ENCODE measurements at regions not wholly inside any gene's neighbourhood (a gene's known extent, or its start where the extent isn't known, plus 50 kb on each side); places are given as distances from the start of the nearest gene placed in this dataset.

DNA sequence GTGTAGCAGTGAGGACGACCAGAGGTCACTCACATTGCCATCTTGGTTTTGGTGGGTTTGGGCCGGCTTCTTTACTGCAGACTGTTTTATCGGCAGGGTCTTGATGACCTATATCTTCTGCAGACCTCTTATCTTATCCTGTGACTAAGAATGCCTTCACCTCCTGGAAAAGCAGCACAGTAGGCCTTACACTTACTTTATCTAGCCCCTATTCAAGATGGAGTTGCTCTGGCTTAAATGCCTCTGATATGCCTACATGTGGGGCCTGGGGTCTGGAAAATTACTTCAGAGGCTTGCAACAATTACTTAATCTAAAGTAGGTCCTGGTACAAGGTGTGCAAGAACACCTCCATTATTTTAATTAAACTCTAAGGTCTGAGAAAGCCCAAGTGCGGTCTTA, 86.9 kb upstream of the IL12B start:
- DNase-seq (ENCODE audit: low read depth), result no peak
- no peak overlapping the region for H3K4me3 ChIP-seq (ENCODE audit: low read depth, low read length)
- TF ChIP-seq, protein P1, sequence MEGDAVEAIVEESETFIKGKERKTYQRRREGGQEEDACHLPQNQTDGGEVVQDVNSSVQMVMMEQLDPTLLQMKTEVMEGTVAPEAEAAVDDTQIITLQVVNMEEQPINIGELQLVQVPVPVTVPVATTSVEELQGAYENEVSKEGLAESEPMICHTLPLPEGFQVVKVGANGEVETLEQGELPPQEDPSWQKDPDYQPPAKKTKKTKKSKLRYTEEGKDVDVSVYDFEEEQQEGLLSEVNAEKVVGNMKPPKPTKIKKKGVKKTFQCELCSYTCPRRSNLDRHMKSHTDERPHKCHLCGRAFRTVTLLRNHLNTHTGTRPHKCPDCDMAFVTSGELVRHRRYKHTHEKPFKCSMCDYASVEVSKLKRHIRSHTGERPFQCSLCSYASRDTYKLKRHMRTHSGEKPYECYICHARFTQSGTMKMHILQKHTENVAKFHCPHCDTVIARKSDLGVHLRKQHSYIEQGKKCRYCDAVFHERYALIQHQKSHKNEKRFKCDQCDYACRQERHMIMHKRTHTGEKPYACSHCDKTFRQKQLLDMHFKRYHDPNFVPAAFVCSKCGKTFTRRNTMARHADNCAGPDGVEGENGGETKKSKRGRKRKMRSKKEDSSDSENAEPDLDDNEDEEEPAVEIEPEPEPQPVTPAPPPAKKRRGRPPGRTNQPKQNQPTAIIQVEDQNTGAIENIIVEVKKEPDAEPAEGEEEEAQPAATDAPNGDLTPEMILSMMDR (IDR thresholded peaks at IDR 0.05; ENCODE audit: low read depth, low read length), result no peak
- TF ChIP-seq POLR2A (IDR thresholded peaks at IDR 0.05; ENCODE audit: extremely low read depth, insufficient read length) (no peak), MYC (IDR thresholded peaks at IDR 0.05; ENCODE audit: low read depth, low read length) (no peak)

DNA sequence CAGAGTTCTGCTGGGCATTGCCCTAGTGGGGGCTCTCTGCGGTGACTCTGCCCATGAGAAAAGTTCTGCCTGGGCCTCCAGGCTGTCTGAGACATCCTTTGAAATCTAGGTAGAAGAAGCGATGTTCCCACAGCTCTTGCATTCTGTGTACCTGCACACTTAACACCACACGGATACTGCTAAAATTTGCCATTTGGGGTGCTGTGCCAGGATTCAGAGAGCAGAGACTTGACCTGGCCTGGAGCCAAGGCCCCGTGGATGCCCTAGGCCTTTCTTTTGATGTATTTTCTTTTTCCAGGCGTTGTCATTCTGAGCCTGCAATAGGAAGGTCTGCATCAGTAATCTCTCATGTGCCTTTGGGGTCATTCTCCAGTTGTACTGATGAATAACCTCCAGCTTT, 89.3 kb upstream of the IL12B start:
- DNase-seq (ENCODE audit: low read depth), result no peak
- H3K4me3 ChIP-seq (ENCODE audit: low read depth, low read length), result no peak overlapping the region
- TF ChIP-seq, protein P1 (IDR thresholded peaks at IDR 0.05; ENCODE audit: low read depth, low read length), result no peak
- no peak for TF ChIP-seq MYC (IDR thresholded peaks at IDR 0.05; ENCODE audit: low read depth, low read length)
- TF ChIP-seq, protein P2, sequence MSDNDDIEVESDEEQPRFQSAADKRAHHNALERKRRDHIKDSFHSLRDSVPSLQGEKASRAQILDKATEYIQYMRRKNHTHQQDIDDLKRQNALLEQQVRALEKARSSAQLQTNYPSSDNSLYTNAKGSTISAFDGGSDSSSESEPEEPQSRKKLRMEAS (IDR thresholded peaks at IDR 0.05; ENCODE audit: low read depth, low read length), result no peak
- no peak for TF ChIP-seq POLR2A (IDR thresholded peaks at IDR 0.05; ENCODE audit: extremely low read depth, insufficient read length)

DNA sequence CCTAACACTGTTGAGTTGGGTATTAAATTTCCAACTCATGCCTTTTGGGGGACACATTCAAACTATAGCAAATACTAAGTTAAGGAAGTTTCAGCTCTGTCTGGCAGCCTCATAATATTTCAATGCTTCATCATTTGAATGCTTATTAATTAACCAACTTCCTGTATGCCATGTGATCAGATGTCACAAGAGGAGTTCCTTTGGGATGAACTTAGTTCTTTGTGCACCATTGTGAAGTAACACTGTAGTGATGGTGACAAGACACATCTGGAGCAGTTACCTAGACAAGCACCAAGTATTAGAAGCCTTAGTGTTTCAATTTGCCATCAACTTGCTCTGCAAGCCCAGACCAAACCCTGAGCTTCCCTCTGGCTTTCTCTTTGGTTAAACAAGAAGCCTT, 90.7 kb upstream of the IL12B start:
- DNase-seq (ENCODE audit: low read depth), result peak; percentile 30
- TF ChIP-seq, protein P1 (IDR thresholded peaks at IDR 0.05; ENCODE audit: low read depth, low read length), result no peak
- TF ChIP-seq POLR2A (IDR thresholded peaks at IDR 0.05; ENCODE audit: extremely low read depth, insufficient read length), result no peak
- TF ChIP-seq MYC (IDR thresholded peaks at IDR 0.05; ENCODE audit: low read depth, low read length), result no peak
- TF ChIP-seq, protein P2 (IDR thresholded peaks at IDR 0.05; ENCODE audit: low read depth, low read length), result no peak
- H3K4me3 ChIP-seq (ENCODE audit: low read depth, low read length), result no peak overlapping the region

DNA sequence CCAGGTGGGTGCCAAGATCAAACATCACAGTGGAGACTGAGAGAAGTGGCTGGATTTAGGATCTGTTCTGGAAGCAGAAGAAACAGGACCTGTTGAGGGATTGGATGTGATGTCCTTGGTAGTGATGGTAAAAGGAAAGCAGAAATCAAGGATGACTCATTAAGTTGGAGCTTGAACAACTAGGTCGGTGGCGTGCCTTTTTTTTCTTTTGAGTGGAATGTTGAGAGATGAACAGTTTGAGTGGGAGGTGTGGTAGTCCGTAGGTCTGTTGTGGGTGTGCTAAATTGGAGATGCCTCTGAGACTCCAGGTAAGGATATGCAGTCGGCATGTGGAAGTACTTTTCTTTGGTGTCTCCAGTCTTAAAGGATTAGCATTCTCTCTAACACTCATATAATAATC, 92.1 kb upstream of the IL12B start:
- TF ChIP-seq MYC (IDR thresholded peaks at IDR 0.05; ENCODE audit: low read depth, low read length) (no peak), POLR2A (IDR thresholded peaks at IDR 0.05; ENCODE audit: extremely low read depth, insufficient read length) (no peak)
- TF ChIP-seq, protein P2 (IDR thresholded peaks at IDR 0.05; ENCODE audit: low read depth, low read length), result no peak
- TF ChIP-seq, protein P1 (IDR thresholded peaks at IDR 0.05; ENCODE audit: low read depth, low read length), result no peak
- H3K4me3 ChIP-seq (ENCODE audit: low read depth, low read length), result no peak overlapping the region
- DNase-seq (ENCODE audit: low read depth), result no peak

DNA sequence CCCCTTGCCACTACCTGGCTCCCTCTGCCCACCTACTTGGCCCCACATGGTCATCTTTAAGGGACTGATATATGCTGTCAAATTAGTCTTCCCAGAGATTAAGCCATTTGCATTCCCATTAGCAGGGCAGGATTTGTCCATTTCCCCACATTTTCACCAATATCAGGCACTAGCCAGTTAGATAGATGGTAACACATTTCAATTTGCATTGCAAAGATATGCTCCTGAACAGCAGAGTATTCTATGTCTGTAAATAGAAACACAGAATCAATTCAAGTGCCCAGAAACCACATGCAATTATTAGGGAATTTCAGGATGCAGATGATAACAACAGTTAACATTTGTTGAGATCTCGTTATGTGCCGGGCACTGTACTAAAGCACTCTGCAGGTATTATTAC, 92.6 kb upstream of the IL12B start:
- TF ChIP-seq, protein P1 (IDR thresholded peaks at IDR 0.05; ENCODE audit: low read depth, low read length), result no peak
- no peak for TF ChIP-seq MYC (IDR thresholded peaks at IDR 0.05; ENCODE audit: low read depth, low read length)
- TF ChIP-seq, protein P2 (IDR thresholded peaks at IDR 0.05; ENCODE audit: low read depth, low read length), result no peak
- no peak overlapping the region for H3K4me3 ChIP-seq (ENCODE audit: low read depth, low read length)
- DNase-seq (ENCODE audit: low read depth), result no peak

DNA sequence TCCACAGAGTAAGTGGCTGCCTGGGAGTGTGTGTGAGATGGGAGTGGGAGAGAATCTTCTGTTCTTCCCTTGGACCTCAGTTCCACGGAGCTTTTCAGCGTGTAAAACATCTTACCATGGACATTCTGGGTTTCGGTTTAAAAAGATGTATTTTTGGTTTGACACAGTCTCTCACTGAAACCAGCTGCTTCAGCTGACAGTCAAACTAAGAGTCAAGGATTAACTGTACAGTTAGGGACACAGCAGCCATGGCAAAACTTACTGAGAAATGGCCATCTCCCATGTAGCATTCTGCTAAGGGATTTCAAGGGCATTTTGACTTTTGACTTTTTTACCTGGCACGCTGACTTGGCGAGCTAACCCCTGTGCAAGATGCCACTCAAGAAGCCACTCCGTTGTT, 93.8 kb upstream of the IL12B start:
- H3K4me3 ChIP-seq (ENCODE audit: low read depth, low read length), result no peak overlapping the region
- DNase-seq (ENCODE audit: low read depth), result no peak
- no peak for TF ChIP-seq POLR2A (IDR thresholded peaks at IDR 0.05; ENCODE audit: extremely low read depth, insufficient read length)
- TF ChIP-seq, protein P1 (IDR thresholded peaks at IDR 0.05; ENCODE audit: low read depth, low read length), result no peak
- TF ChIP-seq MYC (IDR thresholded peaks at IDR 0.05; ENCODE audit: low read depth, low read length), result no peak
- TF ChIP-seq, protein P2 (IDR thresholded peaks at IDR 0.05; ENCODE audit: low read depth, low read length), result no peak
